SK-N-MC (cell line): ENCODE measurements at regions not wholly inside any gene's neighbourhood (a gene's known extent, or its start where the extent isn't known, plus 50 kb on each side); places are given as distances from the start of the nearest gene placed in this dataset.

Experiments
- EZH2 ChIP-seq: fragments of 200-600 bp; sonication (generic); IDR thresholded peaks from one replicate; pipeline ENCODE4 v1.6.1; 2017; ENCODE audit warnings: antibody characterized with exemption
- FOXP2 ChIP-seq: optimal IDR thresholded peaks from 2 replicates; pipeline ENCODE3; 2011; ENCODE audit warnings: mild to moderate bottlenecking, moderate library complexity; ENCODE audit not compliant: insufficient read depth; ENCODE audit errors: extremely low read length, control extremely low read depth
- POLR2AphosphoS5 ChIP-seq: IDR thresholded peaks from 2 replicates; pipeline ENCODE4 v1.6.1; 2012; ENCODE audit warnings: mild to moderate bottlenecking, low read depth, low read length, borderline replicate concordance

DNA sequence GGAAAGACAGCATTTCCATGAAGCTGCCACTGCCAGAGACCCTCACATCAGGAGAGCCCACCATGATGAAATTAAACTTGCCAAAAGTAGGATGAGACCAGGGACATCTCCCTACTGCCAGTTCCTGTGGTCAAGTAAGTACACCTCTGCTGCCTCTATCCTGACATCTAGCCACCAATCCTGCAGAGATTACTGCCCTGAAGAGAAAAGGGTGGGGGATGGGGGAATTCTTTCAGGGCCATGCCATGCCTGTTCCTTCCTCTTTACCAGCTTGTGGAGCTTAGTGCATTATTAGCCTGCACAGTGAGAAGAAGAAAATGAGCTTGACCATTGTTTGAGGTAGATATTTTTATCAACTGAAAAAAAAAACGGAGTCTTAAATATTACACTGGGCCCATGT lies 397.2 kb upstream of the CDH2 start:
- TF ChIP-seq EZH2 (no peak), POLR2AphosphoS5 (no peak), FOXP2 (no peak)
